ENCODE measurements at regions not wholly inside any gene's neighbourhood (a gene's known extent, or its start where the extent isn't known, plus 50 kb on each side); places are given as distances from the start of the nearest gene placed in this dataset.

DNA sequence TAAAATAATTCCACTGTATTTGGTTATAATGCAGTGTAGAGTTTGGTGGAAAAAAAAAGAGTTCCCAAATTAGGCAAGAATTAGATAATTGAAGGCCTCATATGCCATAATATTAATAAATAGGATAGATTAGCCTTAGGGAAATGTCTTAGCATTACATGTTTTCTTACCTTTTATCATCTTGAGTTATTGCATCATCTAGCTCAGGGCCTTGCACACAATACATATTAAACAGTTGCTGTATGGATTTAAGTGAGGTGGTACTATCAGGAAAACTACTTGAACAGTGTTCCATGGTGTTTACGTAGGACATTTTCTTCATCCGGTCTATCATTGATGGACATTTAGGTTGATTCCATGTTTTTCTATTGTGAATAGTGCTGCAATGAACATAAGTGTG is 419.4 kb downstream of the EPHA5 start:
- TF ChIP-seq, protein P1, sequence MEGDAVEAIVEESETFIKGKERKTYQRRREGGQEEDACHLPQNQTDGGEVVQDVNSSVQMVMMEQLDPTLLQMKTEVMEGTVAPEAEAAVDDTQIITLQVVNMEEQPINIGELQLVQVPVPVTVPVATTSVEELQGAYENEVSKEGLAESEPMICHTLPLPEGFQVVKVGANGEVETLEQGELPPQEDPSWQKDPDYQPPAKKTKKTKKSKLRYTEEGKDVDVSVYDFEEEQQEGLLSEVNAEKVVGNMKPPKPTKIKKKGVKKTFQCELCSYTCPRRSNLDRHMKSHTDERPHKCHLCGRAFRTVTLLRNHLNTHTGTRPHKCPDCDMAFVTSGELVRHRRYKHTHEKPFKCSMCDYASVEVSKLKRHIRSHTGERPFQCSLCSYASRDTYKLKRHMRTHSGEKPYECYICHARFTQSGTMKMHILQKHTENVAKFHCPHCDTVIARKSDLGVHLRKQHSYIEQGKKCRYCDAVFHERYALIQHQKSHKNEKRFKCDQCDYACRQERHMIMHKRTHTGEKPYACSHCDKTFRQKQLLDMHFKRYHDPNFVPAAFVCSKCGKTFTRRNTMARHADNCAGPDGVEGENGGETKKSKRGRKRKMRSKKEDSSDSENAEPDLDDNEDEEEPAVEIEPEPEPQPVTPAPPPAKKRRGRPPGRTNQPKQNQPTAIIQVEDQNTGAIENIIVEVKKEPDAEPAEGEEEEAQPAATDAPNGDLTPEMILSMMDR (conservative IDR thresholded peaks at IDR 0.05; ENCODE audit: low read depth in 2 of 2): no peak
- no peak for TF ChIP-seq EZH2phosphoT487 (IDR thresholded peaks at IDR 0.05; ENCODE audit: unreplicated experiment)
- TF ChIP-seq POLR2AphosphoS5 (IDR thresholded peaks at IDR 0.05; ENCODE audit: low read depth): no peak
- no peak for TF ChIP-seq EZH2 (IDR thresholded peaks at IDR 0.05; ENCODE audit: low read depth, unreplicated experiment)
- no peak for TF ChIP-seq ETS1 (IDR thresholded peaks at IDR 0.05)
- no peak for TF ChIP-seq ZNF331 (CRISPR knock-in tag; IDR thresholded peaks at IDR 0.05; ENCODE audit: low read depth)
- TF ChIP-seq JUNB (IDR thresholded peaks at IDR 0.05; ENCODE audit: unreplicated experiment): no peak

All from GM23338 (cell line).